ENCODE measurements at regions not wholly inside any gene's neighbourhood (a gene's known extent, or its start where the extent isn't known, plus 50 kb on each side); places are given as distances from the start of the nearest gene placed in this dataset.

- H3K27me3 Mint-ChIP-seq, result no peaks in the 10 kb centered on the region
- H3K4me1 Mint-ChIP-seq, result peaks cover 0 to 11% (median 0%) of the 10 kb centered on the region in 3 donors
- no peaks in the 10 kb centered on the region for H3K36me3 Mint-ChIP-seq
- no peak overlapping the region for H3K4me3 Mint-ChIP-seq
- DNase-seq (no peak), ATAC-seq (ENCODE audit: low read depth in 2 of 2) (no peak)
- no peak overlapping the region for H3K27ac Mint-ChIP-seq
- no peaks in the 10 kb centered on the region for H3K9me3 Mint-ChIP-seq
Observed at GRCh38 chrY:21073079-21073478, 317.2 kb downstream of the RPS4Y2 start.

- no peak overlapping the region for H3K4me3 Mint-ChIP-seq
- no peaks in the 10 kb centered on the region for H3K27me3 Mint-ChIP-seq
- no peak overlapping the region for H3K27ac Mint-ChIP-seq
- ATAC-seq (ENCODE audit: low read depth in 2 of 2), result no peak
- peaks cover 0 to 11% (median 0%) of the 10 kb centered on the region in 3 donors for H3K4me1 Mint-ChIP-seq
- no peaks in the 10 kb centered on the region for H3K9me3 Mint-ChIP-seq
- no peak for DNase-seq
- no peaks in the 10 kb centered on the region for H3K36me3 Mint-ChIP-seq
Observed at GRCh38 chrY:21073641-21074260, 317.8 kb downstream of the RPS4Y2 start.

- Mint-ChIP-seq H3K27ac (no peak overlapping the region), H3K9me3 (no peaks in the 10 kb centered on the region), H3K4me1 (peaks cover 0 to 11% (median 0%) of the 10 kb centered on the region in 3 donors), H3K27me3 (no peaks in the 10 kb centered on the region), H3K4me3 (no peak overlapping the region), H3K36me3 (no peaks in the 10 kb centered on the region)
- ATAC-seq (ENCODE audit: low read depth in 2 of 2) (no peak), DNase-seq (no peak)
Observed at GRCh38 chrY:21075658-21076057, 319.8 kb downstream of the RPS4Y2 start.

GRCh38 chrY:21079670-21080069 is 323.8 kb downstream of the RPS4Y2 start:
- Mint-ChIP-seq H3K27me3 (no peaks in the 10 kb centered on the region), H3K36me3 (no peaks in the 10 kb centered on the region), H3K4me3 (no peak overlapping the region), H3K9me3 (no peaks in the 10 kb centered on the region), H3K4me1 (peaks cover 0 to 2% (median 0%) of the 10 kb centered on the region in 3 donors), H3K27ac (no peak overlapping the region)
- DNase-seq, result no peak
- ATAC-seq (ENCODE audit: low read depth in 2 of 2), result no peak

- DNase-seq (no peak), ATAC-seq (ENCODE audit: low read depth in 2 of 2) (no peak)
- Mint-ChIP-seq H3K4me3 (no peak overlapping the region), H3K27me3 (no peaks in the 10 kb centered on the region), H3K36me3 (no peaks in the 10 kb centered on the region), H3K4me1 (no peaks in the 10 kb centered on the region), H3K27ac (no peak overlapping the region), H3K9me3 (no peaks in the 10 kb centered on the region)
Observed at GRCh38 chrY:21081640-21082611, 326.0 kb downstream of the RPS4Y2 start.

GRCh38 chrY:21082639-21083038 is 326.7 kb downstream of the RPS4Y2 start:
- no peaks in the 10 kb centered on the region for H3K27me3 Mint-ChIP-seq
- no peak overlapping the region for H3K27ac Mint-ChIP-seq
- no peak overlapping the region for H3K4me3 Mint-ChIP-seq
- ATAC-seq (ENCODE audit: low read depth in 2 of 2) (no peak), DNase-seq (no peak)
- no peaks in the 10 kb centered on the region for H3K36me3 Mint-ChIP-seq
- H3K9me3 Mint-ChIP-seq, result no peaks in the 10 kb centered on the region
- H3K4me1 Mint-ChIP-seq, result no peaks in the 10 kb centered on the region

GRCh38 chrY:21091909-21092308 is 336.0 kb downstream of the RPS4Y2 start:
- ATAC-seq (ENCODE audit: low read depth in 2 of 2) (no peak), DNase-seq (no peak)
- peak overlapping the region in 1 of 6 donors; percentile 56 for H3K27ac Mint-ChIP-seq
- no peaks in the 10 kb centered on the region for H3K36me3 Mint-ChIP-seq
- no peaks in the 10 kb centered on the region for H3K9me3 Mint-ChIP-seq
- H3K4me1 Mint-ChIP-seq, result peaks cover 0 to 9% (median 0%) of the 10 kb centered on the region in 3 donors
- H3K4me3 Mint-ChIP-seq, result no peak overlapping the region
- no peaks in the 10 kb centered on the region for H3K27me3 Mint-ChIP-seq

GRCh38 chrY:21102507-21102906 is 346.6 kb downstream of the RPS4Y2 start:
- ATAC-seq (ENCODE audit: low read depth in 2 of 2) (no peak), DNase-seq (no peak)
- H3K27ac Mint-ChIP-seq, result no peak overlapping the region
- H3K9me3 Mint-ChIP-seq, result no peaks in the 10 kb centered on the region
- H3K4me1 Mint-ChIP-seq, result no peaks in the 10 kb centered on the region
- H3K27me3 Mint-ChIP-seq, result no peaks in the 10 kb centered on the region
- no peak overlapping the region for H3K4me3 Mint-ChIP-seq
- no peaks in the 10 kb centered on the region for H3K36me3 Mint-ChIP-seq

GRCh38 chrY:21103885-21104284 is 348.0 kb downstream of the RPS4Y2 start:
- DNase-seq, result no peak
- Mint-ChIP-seq H3K4me3 (no peak overlapping the region), H3K27ac (no peak overlapping the region), H3K27me3 (no peaks in the 10 kb centered on the region), H3K36me3 (no peaks in the 10 kb centered on the region), H3K4me1 (no peaks in the 10 kb centered on the region), H3K9me3 (no peaks in the 10 kb centered on the region)
- no peak for ATAC-seq (ENCODE audit: low read depth in 2 of 2)

- Mint-ChIP-seq H3K4me3 (no peak overlapping the region), H3K9me3 (no peaks in the 10 kb centered on the region), H3K4me1 (no peaks in the 10 kb centered on the region), H3K27ac (no peak overlapping the region), H3K36me3 (no peaks in the 10 kb centered on the region), H3K27me3 (no peaks in the 10 kb centered on the region)
- DNase-seq (no peak), ATAC-seq (ENCODE audit: low read depth in 2 of 2) (no peak)
Observed at GRCh38 chrY:21105529-21105928, 349.6 kb downstream of the RPS4Y2 start.

GRCh38 chrY:21111313-21111712 is 355.4 kb downstream of the RPS4Y2 start:
- Mint-ChIP-seq H3K4me1 (no peaks in the 10 kb centered on the region), H3K4me3 (no peak overlapping the region), H3K27ac (no peak overlapping the region), H3K27me3 (no peaks in the 10 kb centered on the region), H3K9me3 (peaks cover 0 to 3% (median 0%) of the 10 kb centered on the region in 7 donors), H3K36me3 (no peaks in the 10 kb centered on the region)
- DNase-seq (no peak), ATAC-seq (ENCODE audit: low read depth in 2 of 2) (no peak)

GRCh38 chrY:21121065-21121464 is 365.2 kb downstream of the RPS4Y2 start:
- Mint-ChIP-seq H3K4me1 (peaks cover 0 to 20% (median 0%) of the 10 kb centered on the region in 3 donors), H3K27ac (peak overlapping the region in 1 of 6 donors; percentile 51), H3K36me3 (no peaks in the 10 kb centered on the region), H3K9me3 (no peaks in the 10 kb centered on the region), H3K4me3 (peak overlapping the region in 1 of 8 donors; percentile 19), H3K27me3 (no peaks in the 10 kb centered on the region)
- DNase-seq (no peak), ATAC-seq (ENCODE audit: low read depth in 2 of 2) (peak in 1 of 2 donors; percentile 51)

GRCh38 chrY:21135591-21135990 is 375.5 kb upstream of the RBMY1B start:
- no peak overlapping the region for H3K4me3 Mint-ChIP-seq
- no peaks in the 10 kb centered on the region for H3K4me1 Mint-ChIP-seq
- H3K27me3 Mint-ChIP-seq, result no peaks in the 10 kb centered on the region
- ATAC-seq (ENCODE audit: low read depth in 2 of 2) (no peak), DNase-seq (no peak)
- no peaks in the 10 kb centered on the region for H3K36me3 Mint-ChIP-seq
- no peak overlapping the region for H3K27ac Mint-ChIP-seq
- peaks cover 0 to 2% (median 0%) of the 10 kb centered on the region in 7 donors for H3K9me3 Mint-ChIP-seq
